ENCODE measurements at regions not wholly inside any gene's neighbourhood (a gene's known extent, or its start where the extent isn't known, plus 50 kb on each side); places are given as distances from the start of the nearest gene placed in this dataset.
"Not testable (repeated sequence)": the region's sequence is repeated elsewhere in the genome, so short reads cannot be mapped to it uniquely, and the experiment has no call there.

DNA sequence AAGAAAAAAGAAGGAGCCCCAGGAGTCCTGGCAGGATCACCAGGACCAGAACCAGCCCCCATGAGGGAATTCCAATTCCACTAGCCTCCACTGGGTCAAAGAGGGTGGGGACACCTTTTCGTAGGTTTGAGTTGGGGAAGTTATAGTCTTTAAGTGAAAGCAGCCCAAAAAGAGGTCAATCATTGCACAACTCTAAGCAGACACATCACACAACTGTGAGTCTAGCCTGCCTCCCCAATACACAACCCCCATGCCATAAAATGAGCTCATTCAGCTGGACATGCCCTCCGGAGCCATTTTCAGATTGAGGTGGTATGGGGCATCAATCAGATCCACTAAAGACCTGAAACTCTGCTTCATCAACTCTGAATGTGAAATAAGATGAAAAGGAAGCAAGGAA, 179.9 kb downstream of the NPHP4 start:
- no peak for DNase-seq

DNA sequence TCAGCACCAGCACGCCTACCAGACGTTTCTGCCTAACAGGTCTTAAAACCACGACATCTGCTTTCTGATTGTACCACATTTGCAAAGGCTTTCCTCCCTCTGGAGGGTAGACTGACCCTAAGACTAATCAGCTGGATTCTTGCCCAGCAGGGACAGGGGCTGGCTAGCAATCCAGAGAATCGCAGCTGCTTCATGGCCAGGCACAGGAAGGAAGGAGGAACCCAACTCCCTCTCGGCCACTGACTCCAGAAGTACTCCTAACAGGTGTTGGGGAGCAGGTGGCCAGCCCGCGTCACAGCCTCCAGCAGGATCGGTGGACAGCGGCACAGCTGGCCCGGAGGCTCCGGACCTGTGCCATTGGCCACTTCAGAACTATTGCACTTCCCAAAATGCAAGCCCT, 180.8 kb downstream of the NPHP4 start:
- DNase-seq, result no peak

DNA sequence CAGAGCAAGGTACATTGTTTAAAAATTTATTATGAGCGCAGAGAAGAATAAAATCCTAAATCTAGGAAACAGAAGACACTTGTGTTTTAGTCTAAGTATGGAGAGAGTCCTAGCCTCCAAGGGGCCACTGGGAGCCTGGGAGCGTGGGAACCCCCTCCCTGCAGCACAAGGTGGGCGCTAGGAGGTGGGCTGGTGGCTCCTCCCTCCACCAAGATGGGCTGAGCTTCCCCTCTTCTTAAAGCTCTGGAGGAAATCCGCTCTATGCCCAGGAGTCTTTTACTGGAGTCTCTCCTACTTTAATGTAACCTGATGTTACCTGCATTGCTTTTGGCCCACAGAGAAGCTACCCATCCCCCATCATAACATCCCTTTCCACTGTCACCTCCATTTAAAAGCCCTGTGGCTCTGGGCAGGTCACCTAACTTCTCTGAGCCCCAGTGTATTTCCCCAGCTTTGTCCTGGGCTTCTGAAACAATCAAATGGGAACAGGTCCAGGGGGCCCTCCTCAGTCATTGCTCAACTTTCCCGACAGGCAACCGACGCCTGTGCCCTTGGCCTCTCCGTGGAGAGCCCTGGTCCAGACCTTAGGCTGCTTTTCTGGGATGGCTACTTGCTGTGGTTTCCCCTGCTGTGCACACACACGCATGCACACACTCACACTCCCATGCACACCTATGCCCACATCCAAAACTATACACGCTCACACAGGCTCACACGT, 181.5 kb downstream of the NPHP4 start:
- no peak for DNase-seq

DNA sequence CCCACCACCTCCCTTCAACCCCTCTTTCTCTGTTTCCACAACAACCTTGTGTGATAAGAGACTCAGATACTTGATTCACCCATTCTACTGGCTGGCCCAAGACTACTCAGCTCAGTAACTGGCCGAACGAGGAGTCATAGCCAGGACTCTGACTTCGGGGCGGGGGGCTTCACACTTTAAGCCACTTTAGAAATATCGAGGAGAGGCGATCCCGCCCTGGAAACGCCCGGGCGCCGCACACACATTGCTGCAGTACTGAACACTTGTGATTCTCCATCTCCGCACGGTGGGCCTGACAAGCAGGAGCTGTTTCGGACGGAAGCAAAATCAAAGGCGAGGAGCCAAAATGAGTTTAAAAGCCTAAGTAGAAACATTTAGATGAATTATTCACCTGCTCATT, 182.1 kb downstream of the NPHP4 start:
- DNase-seq, result no peak

DNA sequence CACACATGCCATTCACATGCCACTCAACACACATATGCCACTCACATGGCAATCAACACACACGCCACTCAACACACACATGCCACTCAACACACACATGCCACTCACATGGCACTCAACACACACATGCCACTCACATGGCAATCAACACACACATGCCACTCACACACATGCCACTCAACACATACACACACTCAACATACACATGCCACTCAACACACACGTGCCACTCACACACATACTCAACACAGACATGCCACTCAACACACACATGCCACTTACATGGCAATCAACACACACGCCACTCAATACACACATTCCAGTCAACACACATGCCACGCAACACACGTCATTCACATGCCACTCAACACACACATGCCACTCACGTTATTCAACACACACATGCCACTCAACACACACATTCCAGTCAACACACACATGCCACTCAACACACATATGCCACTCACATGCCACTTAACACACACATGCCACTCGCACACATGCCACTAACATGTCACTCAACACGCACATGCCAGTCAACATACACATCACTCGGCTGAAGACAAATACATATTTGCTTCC, 182.9 kb downstream of the NPHP4 start:
- DNase-seq, result no peak

DNA sequence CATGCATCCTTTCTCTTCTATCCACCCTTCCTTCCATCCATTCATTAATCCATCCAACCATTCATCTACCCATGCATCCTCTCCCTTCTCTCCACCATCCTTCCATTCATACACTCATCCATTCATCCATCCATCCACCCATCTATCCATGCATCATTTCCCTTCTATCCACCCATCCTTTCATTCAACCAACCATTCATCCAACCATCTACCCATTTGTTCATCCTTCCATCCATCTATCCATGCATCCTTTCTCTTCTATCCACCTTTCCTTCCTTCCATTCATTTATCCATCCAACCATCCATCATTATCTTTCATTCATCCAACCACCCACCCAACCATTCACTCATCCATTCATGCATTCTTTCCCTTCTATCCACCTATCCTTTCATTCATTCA, 188.4 kb downstream of the NPHP4 start:
- no peak for DNase-seq

DNA sequence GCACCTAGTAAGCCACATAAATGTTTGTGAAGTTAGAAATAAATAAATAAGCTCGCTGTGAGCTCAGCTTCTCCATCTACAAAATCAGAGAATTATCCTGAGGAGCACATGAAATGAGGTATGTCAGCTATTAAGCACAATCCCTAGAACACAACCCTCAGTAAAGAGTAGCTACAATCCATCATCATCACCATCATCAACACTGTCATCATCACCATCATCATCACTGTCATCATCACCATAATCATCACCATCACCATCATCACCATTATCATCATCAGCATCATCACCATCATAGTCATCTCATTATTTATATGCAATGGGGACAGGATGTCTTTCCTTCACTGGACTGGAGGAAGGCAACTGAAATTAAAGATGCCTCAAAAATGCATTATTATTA, 189.6 kb downstream of the NPHP4 start:
- no peak for DNase-seq

DNA sequence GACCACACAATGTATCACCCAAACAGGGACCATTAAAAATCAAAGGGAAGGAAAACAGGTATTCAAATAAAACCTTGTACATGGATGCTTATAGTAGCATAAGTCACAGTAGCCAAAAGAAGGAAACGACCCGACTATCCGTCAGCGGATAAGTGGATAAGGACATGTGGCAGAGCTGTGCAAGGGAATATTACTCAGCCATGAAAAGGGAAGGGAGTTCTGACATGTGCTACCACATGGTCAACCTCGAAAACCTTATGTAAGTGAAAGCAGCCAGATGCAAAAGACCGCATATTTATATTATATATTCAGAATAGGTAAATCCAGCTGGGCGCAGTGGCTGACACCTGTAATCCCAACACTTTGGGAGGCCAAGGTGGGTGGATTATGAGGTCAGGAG, 193.3 kb downstream of the NPHP4 start:
- no peak for DNase-seq

DNA sequence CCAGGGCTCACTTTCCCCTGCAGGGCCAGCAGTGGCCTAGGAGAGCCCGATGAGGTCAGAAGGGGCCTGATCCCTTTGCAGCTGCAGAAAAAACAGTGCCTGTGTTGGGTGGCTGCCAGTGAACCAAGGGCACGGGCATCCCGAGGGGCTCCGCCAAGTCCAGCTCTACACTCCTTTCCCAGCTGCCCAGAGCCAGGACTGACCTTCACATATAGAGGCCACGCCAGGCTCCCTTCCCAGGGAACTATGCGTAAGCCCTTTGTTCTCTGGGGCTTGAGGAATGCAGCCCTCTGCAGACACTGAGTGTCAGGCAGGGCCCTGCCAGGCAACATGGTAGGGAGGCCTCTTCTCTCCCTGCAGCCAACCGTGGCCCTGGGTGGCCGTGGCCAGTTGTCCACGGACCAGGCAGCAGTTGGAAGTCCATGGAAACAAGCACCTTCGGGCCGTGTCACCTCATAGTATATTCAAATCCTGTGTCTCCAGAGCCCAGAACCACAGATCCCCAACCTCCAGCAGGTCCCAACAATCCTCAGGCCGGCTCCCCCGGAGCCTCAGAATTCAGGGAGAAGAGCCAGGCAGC, 194.0 kb downstream of the NPHP4 start:
- DNase-seq, result no peak

DNA sequence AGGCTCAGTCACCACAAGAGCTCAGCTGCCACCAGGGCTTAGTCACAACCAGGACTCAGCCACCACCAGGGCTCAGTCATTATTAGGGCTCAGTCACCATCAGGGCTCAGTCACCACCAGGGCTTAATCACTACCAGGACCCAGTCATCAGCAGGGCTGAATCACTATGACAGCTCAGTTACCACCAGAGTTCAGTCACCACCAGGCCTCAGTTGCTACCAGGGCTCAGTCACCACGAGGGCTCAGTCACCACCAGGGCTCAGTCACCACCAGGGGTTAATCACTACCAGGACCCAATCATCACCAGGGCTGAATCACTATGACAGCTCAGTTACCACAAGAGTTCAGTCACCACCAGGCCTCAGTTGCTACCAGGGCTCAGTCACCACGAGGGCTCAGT, 196.2 kb downstream of the NPHP4 start:
- no peak for DNase-seq

DNA sequence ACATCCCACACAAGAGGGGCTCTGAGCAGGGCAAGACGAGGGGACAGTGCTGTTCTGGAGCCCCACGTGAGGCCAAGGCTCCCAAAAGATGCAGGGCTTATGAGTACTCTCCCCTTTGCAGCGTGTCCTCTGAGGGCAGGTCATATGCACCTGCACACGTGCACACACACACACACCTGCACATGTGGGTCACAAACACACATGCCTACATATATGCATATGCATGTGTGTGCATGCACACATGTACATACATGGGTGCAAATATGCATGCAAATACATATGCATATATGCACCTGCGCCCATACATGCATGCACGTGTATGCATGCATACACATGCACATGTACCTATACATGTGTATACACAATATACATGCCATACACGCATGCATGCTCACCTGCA, 197.9 kb downstream of the NPHP4 start:
- no peak for DNase-seq

DNA sequence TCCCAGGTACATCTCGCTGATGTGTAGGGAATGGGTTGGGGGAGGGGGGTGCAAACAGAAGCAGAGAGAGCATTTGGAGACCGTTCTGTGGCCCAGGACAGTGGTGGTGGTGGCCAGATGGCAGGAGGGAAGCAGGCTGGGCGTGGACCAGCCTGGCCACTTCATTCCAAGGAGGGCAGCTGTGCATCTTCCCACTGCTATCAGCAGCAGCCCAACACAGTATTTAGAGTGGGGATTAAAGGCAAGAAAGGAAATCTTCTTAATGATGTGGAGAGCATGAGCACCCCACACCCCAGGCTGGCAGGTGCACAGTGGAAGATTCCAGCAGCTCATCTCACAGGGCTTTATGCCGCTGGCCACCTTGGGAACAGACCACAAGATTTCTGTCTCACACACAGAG, 198.7 kb downstream of the NPHP4 start:
- DNase-seq, result no peak

DNA sequence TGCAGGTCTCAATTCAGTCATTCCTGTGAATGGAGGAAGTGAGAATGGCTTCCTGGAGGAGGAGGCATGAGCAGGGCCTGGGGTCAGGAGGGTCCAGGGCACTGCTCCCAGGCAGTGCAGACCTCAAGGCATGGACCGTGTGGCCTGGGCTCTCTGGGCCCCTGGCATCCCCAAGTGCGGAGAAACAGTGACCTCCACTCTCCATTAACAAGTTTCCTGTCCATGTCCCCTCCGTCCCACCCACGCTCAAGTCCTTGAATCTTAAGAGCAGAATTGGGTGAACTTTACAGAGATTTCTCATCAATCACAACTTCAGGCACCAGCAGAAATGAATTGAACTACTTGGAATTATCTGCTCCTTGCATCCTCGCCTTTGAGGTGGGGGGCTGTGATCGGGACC, 211.1 kb downstream of the NPHP4 start:
- DNase-seq, result no peak

DNA sequence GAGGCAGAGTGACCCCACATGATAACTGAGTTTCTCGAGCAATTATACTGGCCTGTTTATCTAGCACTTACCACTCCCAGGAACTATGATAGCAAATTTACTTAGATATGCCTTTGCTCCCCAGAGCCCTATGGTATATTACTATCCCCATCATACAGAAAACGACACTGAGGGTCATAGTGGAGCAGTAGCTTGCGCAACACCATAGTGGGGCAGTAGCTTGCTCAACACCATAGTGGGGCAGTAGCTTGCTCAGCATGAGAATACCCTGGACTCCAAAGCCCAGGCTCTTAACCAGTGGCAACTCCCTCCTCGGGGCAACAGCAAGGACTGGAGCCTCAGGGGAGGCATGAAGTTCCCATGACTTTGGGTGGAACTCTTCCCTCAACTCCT, 211.9 kb downstream of the NPHP4 start:
- no peak for DNase-seq

DNA sequence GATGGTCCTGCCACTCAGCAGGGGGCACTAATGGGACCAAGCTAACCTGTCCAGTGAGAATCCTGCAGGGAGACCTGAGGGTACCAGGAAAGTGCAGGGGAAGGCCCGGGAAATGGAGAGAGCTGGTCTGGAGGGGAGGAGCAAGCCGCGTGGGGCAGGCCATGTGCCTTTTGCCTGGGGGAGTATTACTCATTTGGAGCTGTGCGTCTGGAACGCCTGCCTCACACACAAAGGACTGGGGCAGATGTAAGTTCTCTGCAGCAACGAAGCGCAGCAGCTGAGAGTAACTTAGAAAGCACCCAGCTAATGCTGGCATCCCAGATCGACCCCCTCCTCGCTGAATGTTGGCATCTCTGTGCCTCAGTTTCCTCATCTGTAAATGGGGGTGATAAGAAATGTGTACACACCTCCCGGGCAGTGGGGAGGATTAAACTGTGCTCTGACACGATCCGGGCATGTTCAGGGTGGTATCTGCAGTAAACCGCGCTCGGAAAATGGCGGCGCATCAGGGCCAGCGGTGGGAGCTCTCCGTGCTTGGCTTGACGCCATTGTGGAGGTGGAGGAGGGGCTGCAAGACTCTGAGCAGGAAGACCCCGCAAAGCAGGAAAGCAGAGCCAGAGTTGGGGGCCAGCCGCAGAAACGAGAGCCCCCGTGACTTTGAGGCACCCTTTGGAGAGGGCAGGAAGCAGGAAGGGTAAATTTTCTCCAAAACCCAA, 212.5 kb downstream of the NPHP4 start:
- DNase-seq, result no peak

DNA sequence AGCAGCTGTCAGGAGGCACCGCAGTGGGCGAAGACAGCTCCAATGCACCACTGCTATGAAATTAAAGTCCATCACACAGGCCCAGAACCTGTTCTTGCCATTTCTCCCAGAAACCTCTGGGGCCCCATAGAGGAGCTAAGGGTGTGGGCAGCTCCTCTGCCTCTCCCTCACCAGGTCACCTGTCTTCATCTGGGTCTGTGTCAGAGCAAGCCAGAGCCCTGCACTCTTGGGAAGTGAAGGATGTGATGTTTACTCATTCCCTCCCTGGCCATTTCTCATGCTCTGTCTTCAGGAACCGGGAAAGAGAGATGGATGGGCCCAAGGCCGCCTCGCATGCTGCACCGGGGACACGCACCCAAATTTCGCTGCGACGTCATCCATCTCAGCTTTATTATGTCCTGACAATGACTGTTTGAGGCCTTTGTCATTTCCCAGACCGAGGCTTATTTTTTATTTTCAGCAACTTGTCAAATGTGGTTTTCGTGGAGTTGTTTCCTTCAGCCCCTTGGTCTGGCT, 216.1 kb downstream of the NPHP4 start:
- no peak for DNase-seq

DNA sequence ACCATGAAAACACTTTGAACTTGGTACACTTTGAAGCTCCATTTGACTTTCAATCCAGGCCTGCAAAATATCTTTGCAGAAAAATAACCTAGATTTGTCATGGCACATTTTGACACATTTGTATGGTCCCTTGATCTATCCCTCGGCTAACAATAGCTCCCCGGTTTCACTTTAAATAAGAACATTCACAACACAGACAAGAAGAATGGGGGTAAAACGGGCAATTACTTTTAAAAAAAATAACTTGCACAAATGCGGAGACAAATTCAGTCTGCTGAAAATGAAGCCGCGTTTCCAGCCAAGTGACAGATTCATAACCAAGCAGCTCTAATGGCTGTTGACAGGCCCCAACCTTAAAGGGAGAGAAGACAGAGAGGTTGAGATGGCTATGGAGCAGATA, 218.2 kb downstream of the NPHP4 start:
- DNase-seq, result no peak

DNA sequence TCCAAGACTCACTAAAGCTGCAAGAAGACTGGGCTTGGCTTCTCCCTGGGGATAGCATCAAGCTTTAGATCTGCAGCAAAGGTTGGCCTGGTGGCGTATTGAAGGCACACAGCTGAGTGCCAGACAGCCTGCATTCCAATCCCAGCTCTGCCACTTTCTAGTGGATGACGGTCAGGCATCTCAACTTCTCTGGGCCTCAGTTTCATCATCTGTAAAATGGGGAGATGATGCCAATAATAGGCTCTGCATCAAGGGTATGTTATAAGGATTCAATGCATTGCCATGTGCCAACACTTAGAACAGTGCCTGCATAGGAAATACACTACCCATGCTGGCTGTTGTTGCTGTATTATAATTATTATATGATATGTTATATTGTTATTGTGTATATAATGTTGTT, 220.4 kb downstream of the NPHP4 start:
- DNase-seq, result no peak

DNA sequence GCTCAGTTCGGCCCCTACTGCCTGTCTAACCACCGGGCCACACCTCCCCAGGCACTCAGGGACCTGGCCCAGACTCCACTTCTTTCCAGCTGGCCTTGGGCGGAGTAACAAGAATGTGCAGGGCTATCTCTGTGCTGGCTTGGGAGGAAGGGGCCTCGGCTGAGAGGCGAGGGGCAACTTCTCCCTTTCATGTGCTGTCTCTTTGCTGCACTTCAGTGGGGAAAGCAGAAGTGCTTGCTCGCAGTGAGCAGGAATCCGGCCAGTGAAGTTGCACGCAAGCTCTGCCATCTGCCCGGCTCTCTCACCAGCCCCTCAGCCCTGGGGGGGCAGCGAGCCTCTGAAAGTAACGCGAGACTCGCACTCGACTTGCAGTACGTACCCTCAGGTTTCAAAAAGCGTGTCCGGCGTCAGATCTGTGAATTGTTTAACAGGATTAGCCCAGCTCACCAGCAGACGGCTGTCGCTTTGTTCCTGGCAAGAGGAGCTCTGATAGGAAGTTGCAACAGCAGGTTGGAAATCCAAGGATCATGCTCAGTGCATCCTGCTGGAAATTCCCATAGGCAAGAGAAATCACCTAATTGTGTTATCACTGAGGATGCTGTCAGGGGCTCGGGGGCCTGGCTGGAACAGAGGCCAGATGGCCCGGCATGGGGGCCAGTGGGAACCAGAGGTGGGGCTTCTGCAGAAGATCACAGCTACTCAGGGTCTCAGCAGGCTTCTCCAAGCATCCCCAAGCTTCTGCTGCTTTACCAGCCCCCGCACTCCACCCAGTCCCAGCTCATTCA, 221.1 kb downstream of the NPHP4 start:
- DNase-seq, result no peak

DNA sequence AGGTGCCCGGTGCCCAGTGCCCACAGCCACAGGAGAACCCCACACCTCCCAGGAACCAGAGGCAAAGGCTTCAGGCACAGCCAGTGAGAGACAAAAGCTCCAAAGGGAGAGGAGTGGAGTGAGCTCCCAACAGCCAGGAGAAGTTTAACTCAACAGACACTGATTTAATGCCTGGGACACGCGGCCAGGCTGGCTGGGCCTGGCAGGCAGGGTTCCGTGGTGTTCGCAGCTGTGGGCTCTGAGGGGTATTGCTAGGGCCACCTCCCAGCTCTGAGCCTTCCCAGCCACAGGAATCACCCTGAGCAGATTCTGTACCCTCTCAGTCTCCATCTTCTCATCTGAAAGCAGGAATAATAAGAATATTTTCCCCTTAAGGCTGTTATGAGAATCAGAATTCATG, 222.5 kb downstream of the NPHP4 start:
- no peak for DNase-seq

DNA sequence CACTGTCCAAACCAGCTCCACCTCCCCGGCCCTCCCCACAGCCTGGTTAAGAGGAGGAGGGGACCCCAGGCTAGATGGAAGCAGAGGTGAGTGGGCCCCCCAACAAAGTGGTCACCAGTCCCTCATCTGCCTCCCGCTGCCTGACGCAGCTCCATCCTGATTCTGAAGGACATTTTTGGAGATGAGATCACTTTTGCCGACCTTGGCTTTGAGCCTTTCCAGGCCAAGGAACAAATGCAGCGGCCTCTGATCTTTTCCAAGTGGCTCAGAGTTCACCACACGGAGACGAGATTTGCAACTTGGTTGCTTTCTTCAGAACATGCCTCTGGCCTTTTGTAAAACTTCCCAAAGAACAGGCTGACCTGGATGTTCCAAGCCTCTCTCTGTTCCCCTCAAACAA, 223.1 kb downstream of the NPHP4 start:
- DNase-seq, result no peak

DNA sequence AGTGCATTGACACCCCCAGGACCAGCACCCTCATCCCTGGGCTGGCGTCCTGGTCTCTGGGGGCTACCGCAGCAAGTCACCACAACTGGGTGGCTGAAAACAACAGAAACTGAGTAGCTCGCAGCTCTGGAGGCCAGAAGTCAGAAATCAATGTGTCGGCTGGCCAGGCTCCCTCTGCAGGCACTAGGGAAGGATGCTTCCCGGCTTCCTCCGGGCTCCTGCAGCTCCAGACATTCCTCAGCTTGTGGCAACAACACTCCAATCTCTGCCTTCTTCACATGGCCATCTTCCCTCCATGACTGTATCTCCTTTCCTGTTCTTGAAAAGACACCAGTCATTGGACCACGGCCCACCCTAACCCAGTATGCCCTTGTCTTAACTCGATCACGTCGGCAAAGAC, 224.2 kb downstream of the NPHP4 start:
- no peak for DNase-seq

DNA sequence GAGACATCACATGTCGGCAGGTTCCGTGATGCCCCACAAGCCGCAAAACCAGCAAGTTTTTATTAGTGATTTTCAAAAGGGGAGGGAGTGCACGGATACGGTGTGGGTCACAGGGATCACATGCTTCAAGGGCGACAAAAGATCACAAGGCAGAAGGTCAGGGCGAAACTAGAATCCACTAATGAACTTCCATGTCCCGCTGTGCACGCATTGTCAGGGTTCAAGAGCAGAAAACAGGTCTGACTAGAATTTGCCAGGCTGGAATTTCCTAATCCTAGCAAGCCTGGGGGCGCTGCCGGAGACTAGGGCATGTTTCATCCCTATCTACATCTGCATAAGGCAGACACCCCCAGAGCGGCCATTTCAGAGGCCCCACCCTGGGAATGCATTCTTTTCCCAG, 225.2 kb downstream of the NPHP4 start:
- DNase-seq, result not testable (repeated sequence)

Data from activated naive CD4-positive, alpha-beta T cell treated with anti-CD3 and anti-CD28 coated beads, Interleukin-2, amount 50 U/mL, for 16 hours (primary cell).